H1 (cell line): ENCODE measurements at regions not wholly inside any gene's neighbourhood (a gene's known extent, or its start where the extent isn't known, plus 50 kb on each side); places are given as distances from the start of the nearest gene placed in this dataset.

Source experiments
- CTCF ChIA-PET: fragments of 300-600 bp; sonication (Branson Sonifier 250); formaldehyde crosslinking; loops from one replicate; lab custom pipeline; 2021; ENCODE audit not compliant: partially characterized antibody; lab: Charles Lee
- POLR2A ChIA-PET: fragments of 300-600 bp; sonication (Branson Sonifier 250); formaldehyde crosslinking; loops from one replicate; lab custom pipeline; 2021; ENCODE audit warnings: inconsistent platforms; ENCODE audit not compliant: partially characterized antibody; lab: Charles Lee
- DNase-seq, 2 experiments: peaks; one replicate each; pipeline versions ENCODE4 v3.0.0 to v3.0.0-alpha.2; 2010 to 2022; ENCODE audit warnings: low spot score in 2 of 2, low read depth in 1 of 2, mixed read lengths in 1 of 2
- FAIRE-seq: peaks from 2 replicates; lab custom pipeline; 2011; peaks lifted over from hg19 to GRCh38; lab: Jason Lieb, UNC
- H2AFZ ChIP-seq: 2 replicates; pipeline ENCODE4 v1.8.1; 2012; ENCODE audit warnings: low read length, inconsistent platforms
- H2AK5ac ChIP-seq: 2 replicates; pipeline ENCODE4 v1.6.1; 2013; ENCODE audit warnings: low read depth, low read length
- H2BK120ac ChIP-seq: replicated peaks from 2 replicates; pipeline ENCODE3; 2013; ENCODE audit warnings: low read depth, low read length, inconsistent platforms
- H2BK12ac ChIP-seq: 2 replicates; pipeline ENCODE4 v1.6.1; 2013; ENCODE audit warnings: low read depth, low read length
- H2BK15ac ChIP-seq: 2 replicates; pipeline ENCODE4 v1.6.1; 2013; ENCODE audit warnings: low read length
- H2BK20ac ChIP-seq: 2 replicates; pipeline ENCODE4 v1.6.1; 2013; ENCODE audit warnings: low read length
- H2BK5ac ChIP-seq: 2 replicates; pipeline ENCODE4 v1.6.1; 2013; ENCODE audit warnings: low read depth, low read length
- H3K14ac ChIP-seq: 2 replicates; pipeline ENCODE4 v1.6.1; 2013; ENCODE audit warnings: inconsistent platforms; ENCODE audit not compliant: insufficient read length
- H3K18ac ChIP-seq: 2 replicates; pipeline ENCODE4 v1.6.1; 2013; ENCODE audit warnings: low read length; ENCODE audit errors: extremely low read depth
- H3K23ac ChIP-seq: 2 replicates; pipeline ENCODE4 v1.6.1; 2013; ENCODE audit warnings: inconsistent platforms; ENCODE audit not compliant: insufficient read length
- H3K23me2 ChIP-seq: 2 replicates; pipeline ENCODE4 v1.6.1; 2013; ENCODE audit warnings: low read depth, low read length
- H3K27ac ChIP-seq: 2 replicates; pipeline ENCODE4 v1.6.1; 2011; ENCODE audit warnings: low read depth, low read length, inconsistent platforms
- H3K27me3 ChIP-seq, 4 experiments: replicated peaks in 1 of 4; 1 replicate in 1 of 4; 2 replicates in 3 of 4; pipeline versions ENCODE4 v1.6.1 to v1.8.1; 2011 to 2013; ENCODE audit warnings: low read length in 3 of 4, mild to moderate bottlenecking in 3 of 4, inconsistent platforms in 2 of 4, mixed read lengths in 2 of 4, moderate library complexity in 1 of 4; ENCODE audit not compliant: control insufficient read depth in 3 of 4, insufficient read depth in 3 of 4; ENCODE audit errors: extremely low read depth in 1 of 4
- H3K36me3 ChIP-seq, 4 experiments: 2 replicates each; pipeline versions ENCODE4 v1.6.1 to v1.8.1; 2011 to 2013; ENCODE audit warnings: mild to moderate bottlenecking in 4 of 4, low read length in 3 of 4, moderate library complexity in 2 of 4, control low read depth in 1 of 4, inconsistent platforms in 1 of 4; ENCODE audit not compliant: insufficient read depth in 4 of 4, control insufficient read depth in 2 of 4
- H3K4ac ChIP-seq: replicated peaks from 2 replicates; pipeline ENCODE3; 2013; ENCODE audit warnings: low read length, low read depth, mixed read lengths, inconsistent platforms; ENCODE audit not compliant: insufficient read length
- H3K4me1 ChIP-seq, 4 experiments: replicated peaks in 1 of 4; 1 replicate in 1 of 4; 2 replicates in 3 of 4; pipeline versions ENCODE4 v1.6.1 to v1.8.1; 2011 to 2013; ENCODE audit warnings: low read length in 3 of 4, inconsistent platforms in 2 of 4, mixed read lengths in 1 of 4; ENCODE audit not compliant: insufficient read depth in 4 of 4, control insufficient read depth in 3 of 4
- H3K4me2 ChIP-seq, 2 experiments: 2 replicates each; pipeline versions ENCODE4 v1.6.1 to v1.8.1; 2011 to 2013; ENCODE audit warnings: low read depth in 2 of 2, low read length in 2 of 2, control low read depth in 1 of 2, inconsistent platforms in 1 of 2, mild to moderate bottlenecking in 1 of 2; ENCODE audit not compliant: insufficient read depth in 1 of 2
- H3K4me3 ChIP-seq, 4 experiments: fragments of 200-600, 300-600 bp in 1 of 4; sonication (generic), shearing (Covaris generic), sonication (Bioruptor Twin) in 1 of 4; 2 replicates each; pipeline versions ENCODE4 v1.5.1 to v1.8.1; 2011 to 2016; ENCODE audit warnings: low read length in 4 of 4, low read depth in 3 of 4, control low read depth in 2 of 4, inconsistent platforms in 2 of 4, mild to moderate bottlenecking in 2 of 4, mixed read lengths in 1 of 4, moderate library complexity in 1 of 4; ENCODE audit not compliant: insufficient read depth in 2 of 4; ENCODE audit errors: extremely low read depth in 1 of 4
- H3K56ac ChIP-seq: replicated peaks from 2 replicates; pipeline ENCODE3; 2013; ENCODE audit warnings: low read depth, mild to moderate bottlenecking, mixed read lengths, low read length, inconsistent platforms; ENCODE audit not compliant: insufficient read length
- H3K79me1 ChIP-seq: 2 replicates; pipeline ENCODE4 v1.6.1; 2013; ENCODE audit warnings: low read depth, low read length, control low read depth
- H3K79me2 ChIP-seq, 2 experiments: 2 replicates each; pipeline versions ENCODE4 v1.6.1 to v1.8.1; 2012 to 2013; ENCODE audit warnings: low read length in 2 of 2, mild to moderate bottlenecking in 2 of 2, inconsistent platforms in 1 of 2; ENCODE audit not compliant: insufficient read depth in 2 of 2, control insufficient read depth in 1 of 2
- H3K9ac ChIP-seq, 4 experiments: replicated peaks in 1 of 4; 1 replicate in 1 of 4; 2 replicates in 3 of 4; pipeline versions ENCODE4 v1.6.1 to v1.8.1; 2011 to 2013; ENCODE audit warnings: low read depth in 3 of 4, low read length in 3 of 4, control low read depth in 2 of 4, mild to moderate bottlenecking in 2 of 4, moderate library complexity in 2 of 4, inconsistent platforms in 1 of 4; ENCODE audit errors: extremely low read depth in 1 of 4
- H3K9me3 ChIP-seq, 2 experiments: 2 replicates each; pipeline versions ENCODE4 v1.6.1 to v1.8.1; 2012 to 2013; ENCODE audit warnings: mild to moderate bottlenecking in 2 of 2, moderate library complexity in 2 of 2, control low read depth in 1 of 2, inconsistent platforms in 1 of 2, low read depth in 1 of 2, low read length in 1 of 2, mixed read lengths in 1 of 2; ENCODE audit not compliant: insufficient read depth in 2 of 2
- H4K20me1 ChIP-seq, 2 experiments: replicated peaks in 1 of 2; 2 replicates each; pipeline versions ENCODE3 to v1.8.1; 2011 to 2013; ENCODE audit warnings: inconsistent platforms in 2 of 2, low read length in 2 of 2, mild to moderate bottlenecking in 1 of 2; ENCODE audit not compliant: insufficient read depth in 2 of 2, control insufficient read depth in 1 of 2
- H4K5ac ChIP-seq: 2 replicates; pipeline ENCODE4 v1.6.1; 2013; ENCODE audit warnings: low read length, low read depth, mixed read lengths, inconsistent platforms; ENCODE audit not compliant: insufficient read length
- H4K8ac ChIP-seq: 2 replicates; pipeline ENCODE4 v1.8.0; 2013; ENCODE audit warnings: mild to moderate bottlenecking, moderate library complexity, low read length, inconsistent platforms; ENCODE audit not compliant: insufficient read depth; ENCODE audit errors: extremely low read depth
- H4K91ac ChIP-seq: replicated peaks from 2 replicates; pipeline ENCODE3; 2013; ENCODE audit warnings: low read length, mixed read lengths, inconsistent platforms; ENCODE audit not compliant: insufficient read length
- CHD1 ChIP-seq: IDR thresholded peaks from 2 replicates; pipeline ENCODE4 v1.6.1; 2012; ENCODE audit warnings: low read depth, low read length, improper control_type of control experiment
- CREB1 ChIP-seq: IDR thresholded peaks from 2 replicates; pipeline ENCODE4 v1.6.1; 2012; ENCODE audit warnings: inconsistent platforms
- EGR1 ChIP-seq: IDR thresholded peaks from 2 replicates; pipeline ENCODE4 v1.6.1; 2011; ENCODE audit warnings: low read depth, low read length, borderline replicate concordance
- GABPA ChIP-seq: IDR thresholded peaks from 2 replicates; pipeline ENCODE4 v1.6.1; 2011; ENCODE audit warnings: mild to moderate bottlenecking, low read length, moderate library complexity, borderline replicate concordance; ENCODE audit not compliant: insufficient read depth
- HDAC2 ChIP-seq, 2 experiments: fragments of 300-600 bp in 1 of 2; sonication (generic) in 1 of 2; IDR thresholded peaks; 2 replicates each; pipeline ENCODE4 v1.6.1; 2011 to 2012; ENCODE audit warnings: low read depth in 2 of 2, low read length in 2 of 2, mild to moderate bottlenecking in 2 of 2, moderate library complexity in 2 of 2, borderline replicate concordance in 1 of 2, inconsistent platforms in 1 of 2
- JUN ChIP-seq: IDR thresholded peaks from 2 replicates; pipeline ENCODE4 v1.6.1; 2011; ENCODE audit warnings: low read depth, mild to moderate bottlenecking, improper control_type of control experiment, low read length
- KDM1A ChIP-seq: fragments of 200-600, 300-600 bp; sonication (generic); IDR thresholded peaks from 2 replicates; pipeline ENCODE4 v1.7.1; 2016; ENCODE audit warnings: mild to moderate bottlenecking, low read length, borderline replicate concordance
- KDM4A ChIP-seq: IDR thresholded peaks from one replicate; pipeline ENCODE4 v1.7.1; 2012; ENCODE audit warnings: low read depth, mild to moderate bottlenecking, moderate library complexity, low read length, inconsistent platforms; ENCODE audit not compliant: severe bottlenecking
- NANOG ChIP-seq: IDR thresholded peaks from 2 replicates; pipeline ENCODE4 v1.6.1; 2011; ENCODE audit warnings: low read length, low read depth, mild to moderate bottlenecking, inconsistent platforms; ENCODE audit not compliant: insufficient read depth, poor library complexity, severe bottlenecking
- RBBP5 ChIP-seq: IDR thresholded peaks from 2 replicates; pipeline ENCODE4 v1.7.1; 2012; ENCODE audit warnings: low read depth, mild to moderate bottlenecking, inconsistent platforms, low read length, moderate library complexity, borderline replicate concordance
- SIN3A ChIP-seq, 2 experiments: IDR thresholded peaks in 1 of 2; conservative IDR thresholded peaks in 1 of 2; 2 replicates each; pipeline ENCODE4 v1.6.1; 2011 to 2012; ENCODE audit warnings: low read length in 2 of 2, improper control_type of control experiment in 1 of 2, low read depth in 1 of 2, mild to moderate bottlenecking in 1 of 2
- TAF1 ChIP-seq: IDR thresholded peaks from 2 replicates; pipeline ENCODE4 v1.6.1; 2011; ENCODE audit warnings: mild to moderate bottlenecking, low read depth, low read length
- TCF12 ChIP-seq: IDR thresholded peaks from 2 replicates; pipeline ENCODE4 v1.6.1; 2011; ENCODE audit warnings: low read depth, mild to moderate bottlenecking, low read length
- YY1 ChIP-seq: IDR thresholded peaks from 2 replicates; pipeline ENCODE4 v1.6.1; 2011; ENCODE audit warnings: low read depth, mild to moderate bottlenecking, low read length
- WGBS, 2 experiments: shearing (Covaris generic) in 1 of 2; methylation state at CpG; one replicate each; pipeline versions ENCODE4 v1.1.6 to v1.1.7; 2013 to 2015; ENCODE audit warnings: low lambda C conversion rate in 2 of 2, mixed read lengths in 2 of 2, inconsistent platforms in 1 of 2, low coverage in 1 of 2, missing lambda C conversion rate in 1 of 2; ENCODE audit not compliant: insufficient replicate concordance in 2 of 2, insufficient coverage in 1 of 2, insufficient read length in 1 of 2; ENCODE audit errors: extremely low coverage in 1 of 2, missing lambda C conversion rate in 1 of 2; 5-methylcytosine and 5-hydroxymethylcytosine counted together

GRCh38 chr18:11517704-11518103 is 91.7 kb upstream of the SLC35G4 start:
- Histone ChIP-seq H3K23me2 (no peaks in the 10 kb centered on the region), H2AFZ (no peak overlapping the region), H2BK5ac (no peak overlapping the region), H3K36me3 (no peaks in the 10 kb centered on the region), H3K9ac (no peak overlapping the region), H3K9me3 (no peaks in the 10 kb centered on the region), H4K20me1 (no peaks in the 10 kb centered on the region), H3K23ac (no peak overlapping the region), H3K14ac (no peak overlapping the region), H3K27me3 (peaks cover 0 to 2% (median under 1%) of the 10 kb centered on the region in 4 experiments; a peak in 5 of 7 replicates), H2AK5ac (no peak overlapping the region), H4K8ac (no peak overlapping the region), H2BK15ac (no peak overlapping the region), H3K4me3 (no peak overlapping the region), H2BK120ac (no peak overlapping the region), H3K18ac (no peak overlapping the region), H2BK12ac (no peak overlapping the region), H3K56ac (no peak overlapping the region), H3K27ac (no peak overlapping the region), H3K79me2 (no peaks in the 10 kb centered on the region), H3K4me1 (no peaks in the 10 kb centered on the region; a peak in 1 of 7 replicates), H3K4ac (no peak overlapping the region), H4K5ac (no peak overlapping the region), H4K91ac (no peak overlapping the region), H3K4me2 (no peak overlapping the region), H3K79me1 (no peaks in the 10 kb centered on the region), H2BK20ac (no peak overlapping the region)
- POLR2A ChIA-PET: no interaction called here
- CTCF ChIA-PET: interaction anchor here (0.6 to 3.1 kb wide), 16 partner anchors 10 to 359 kb away, joined by 3 to 22 read pairs (median 4); no protein-coding TSS in a partner anchor
- FAIRE-seq (no peak), DNase-seq (no peak)
- WGBS, 2 experiments: 62% methylated on average over 3 of the region's 3 CpGs; no CpG with 5 or more reads in 1 of the 2 experiments
- TF ChIP-seq CHD1 (no peak), TAF1 (no peak), HDAC2 (IDR thresholded peaks at IDR 0.05; ENCODE audit: borderline replicate concordance in 1 of 2, low read depth in 2 of 2, low read length in 2 of 2) (no peak), YY1 (no peak), GABPA (no peak), RBBP5 (no peak), KDM1A (no peak), KDM4A (no peak), EGR1 (no peak), NANOG (no peak), JUN (no peak), SIN3A (conservative IDR thresholded peaks at IDR 0.05 in 1 of 2, IDR thresholded peaks at IDR 0.05 in 1 of 2; ENCODE audit: low read depth in 1 of 2, low read length in 2 of 2) (no peak), CREB1 (no peak), TCF12 (no peak)
